Osteoblast (primary cell): ENCODE measurements at regions not wholly inside any gene's neighbourhood (a gene's known extent, or its start where the extent isn't known, plus 50 kb on each side); places are given as distances from the start of the nearest gene placed in this dataset.

Source experiments
- DNase-seq: peaks from one replicate; pipeline ENCODE4 v3.0.0; 2011; ENCODE audit warnings: low spot score, mixed read lengths; ENCODE audit not compliant: insufficient read length; ENCODE audit errors: missing footprints
- H2AFZ ChIP-seq: 2 replicates; pipeline ENCODE4 v1.6.0; 2011; ENCODE audit warnings: mild to moderate bottlenecking, low read length
- H3K27ac ChIP-seq: 2 replicates; pipeline ENCODE4 v1.5.1; 2011; ENCODE audit warnings: mild to moderate bottlenecking, low read depth, low read length, moderate library complexity
- H3K27me3 ChIP-seq: 2 replicates; pipeline ENCODE4 v1.6.0; 2012; ENCODE audit warnings: mild to moderate bottlenecking, control low read depth, inconsistent platforms, low read length, moderate library complexity; ENCODE audit not compliant: insufficient read depth
- H3K36me3 ChIP-seq: 2 replicates; pipeline ENCODE4 v1.5.1; 2011; ENCODE audit warnings: mild to moderate bottlenecking, low read length, control low read depth, moderate library complexity; ENCODE audit not compliant: insufficient read depth
- H3K4me1 ChIP-seq: 2 replicates; pipeline ENCODE4 v1.5.1; 2011; ENCODE audit warnings: mild to moderate bottlenecking, low read length, control low read depth, moderate library complexity; ENCODE audit not compliant: insufficient read depth
- H3K4me2 ChIP-seq: 2 replicates; pipeline ENCODE4 v1.6.0; 2011; ENCODE audit warnings: mild to moderate bottlenecking, low read length; ENCODE audit not compliant: insufficient read depth
- H3K4me3 ChIP-seq: fragments of 200-600 bp; sonication (generic); 3 replicates; pipeline ENCODE4 v1.5.1; 2012; ENCODE audit warnings: mild to moderate bottlenecking, low read length, inconsistent platforms; ENCODE audit not compliant: insufficient read depth
- H3K79me2 ChIP-seq: 2 replicates; pipeline ENCODE4 v1.6.0; 2012; ENCODE audit warnings: mild to moderate bottlenecking, low read length, control low read depth, inconsistent platforms; ENCODE audit not compliant: insufficient read depth
- H3K9me3 ChIP-seq: 2 replicates; pipeline ENCODE4 v1.5.1; 2011; ENCODE audit warnings: low read depth, low read length, control low read depth
- H4K20me1 ChIP-seq: 2 replicates; pipeline ENCODE4 v1.6.0; 2012; ENCODE audit warnings: mild to moderate bottlenecking, low read length, control low read depth; ENCODE audit not compliant: insufficient read depth
- TF ChIP-seq, protein P1 (sequence below): IDR thresholded peaks from 2 replicates; pipeline ENCODE4 v1.5.1; 2011; ENCODE audit warnings: mild to moderate bottlenecking, low read depth, low read length, moderate library complexity; ENCODE audit errors: extremely low read depth

DNA sequence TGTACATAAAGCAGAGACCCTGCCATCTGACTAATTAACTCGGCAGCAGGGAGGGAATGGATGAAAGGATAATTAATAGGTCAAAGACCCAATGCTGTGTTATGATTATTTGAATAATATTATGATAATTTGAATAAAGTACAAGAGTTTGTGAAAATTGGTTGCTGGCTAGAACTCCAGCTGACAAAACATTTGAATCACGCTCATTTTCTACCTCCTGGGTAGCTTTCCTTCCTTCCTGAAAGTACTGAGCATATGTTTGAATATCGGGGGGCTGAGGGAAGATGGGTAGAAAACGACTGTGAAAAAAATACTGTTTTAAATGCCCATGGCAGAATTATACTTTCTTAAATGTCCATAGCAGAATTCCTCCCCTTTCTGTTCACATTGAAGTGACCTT lies 243.6 kb upstream of the RBMS1 start:
- Histone ChIP-seq H3K79me2 (no peaks in the 10 kb centered on the region), H2AFZ (no peak overlapping the region), H3K4me1 (peaks cover 19% of the 10 kb centered on the region), H4K20me1 (no peaks in the 10 kb centered on the region), H3K36me3 (no peaks in the 10 kb centered on the region), H3K4me3 (no peak overlapping the region), H3K27ac (peak overlapping the region; percentile 66), H3K9me3 (no peaks in the 10 kb centered on the region), H3K27me3 (no peaks in the 10 kb centered on the region), H3K4me2 (peak overlapping the region; percentile 45)
- TF ChIP-seq, protein P1, sequence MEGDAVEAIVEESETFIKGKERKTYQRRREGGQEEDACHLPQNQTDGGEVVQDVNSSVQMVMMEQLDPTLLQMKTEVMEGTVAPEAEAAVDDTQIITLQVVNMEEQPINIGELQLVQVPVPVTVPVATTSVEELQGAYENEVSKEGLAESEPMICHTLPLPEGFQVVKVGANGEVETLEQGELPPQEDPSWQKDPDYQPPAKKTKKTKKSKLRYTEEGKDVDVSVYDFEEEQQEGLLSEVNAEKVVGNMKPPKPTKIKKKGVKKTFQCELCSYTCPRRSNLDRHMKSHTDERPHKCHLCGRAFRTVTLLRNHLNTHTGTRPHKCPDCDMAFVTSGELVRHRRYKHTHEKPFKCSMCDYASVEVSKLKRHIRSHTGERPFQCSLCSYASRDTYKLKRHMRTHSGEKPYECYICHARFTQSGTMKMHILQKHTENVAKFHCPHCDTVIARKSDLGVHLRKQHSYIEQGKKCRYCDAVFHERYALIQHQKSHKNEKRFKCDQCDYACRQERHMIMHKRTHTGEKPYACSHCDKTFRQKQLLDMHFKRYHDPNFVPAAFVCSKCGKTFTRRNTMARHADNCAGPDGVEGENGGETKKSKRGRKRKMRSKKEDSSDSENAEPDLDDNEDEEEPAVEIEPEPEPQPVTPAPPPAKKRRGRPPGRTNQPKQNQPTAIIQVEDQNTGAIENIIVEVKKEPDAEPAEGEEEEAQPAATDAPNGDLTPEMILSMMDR: no peak
- DNase-seq: no peak

DNA sequence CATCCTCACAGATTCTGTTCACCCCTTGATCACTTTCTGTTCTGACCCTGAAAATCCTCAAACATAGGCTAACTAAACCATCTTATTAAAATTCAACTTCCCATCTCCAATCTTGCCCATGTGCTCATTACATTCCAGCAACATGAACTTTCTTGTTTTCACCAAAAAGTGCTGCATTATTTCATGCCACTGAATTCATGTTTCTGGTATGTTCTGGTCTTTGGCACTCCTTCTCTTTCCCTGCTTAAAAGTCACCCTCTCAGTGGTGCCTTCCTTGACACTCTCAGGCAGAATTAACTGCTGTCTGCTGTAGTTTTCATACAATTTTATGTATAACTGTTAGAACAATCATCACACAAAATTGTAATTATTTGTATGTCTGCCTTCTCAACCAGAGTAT lies 247.7 kb upstream of the RBMS1 start:
- Histone ChIP-seq H3K4me1 (peaks cover 11% of the 10 kb centered on the region), H3K79me2 (no peaks in the 10 kb centered on the region), H3K4me3 (no peak overlapping the region), H3K36me3 (no peaks in the 10 kb centered on the region), H3K9me3 (no peaks in the 10 kb centered on the region), H4K20me1 (no peaks in the 10 kb centered on the region), H3K4me2 (no peak overlapping the region), H3K27me3 (no peaks in the 10 kb centered on the region), H3K27ac (no peak overlapping the region), H2AFZ (no peak overlapping the region)
- DNase-seq: no peak
- TF ChIP-seq, protein P1: no peak

DNA sequence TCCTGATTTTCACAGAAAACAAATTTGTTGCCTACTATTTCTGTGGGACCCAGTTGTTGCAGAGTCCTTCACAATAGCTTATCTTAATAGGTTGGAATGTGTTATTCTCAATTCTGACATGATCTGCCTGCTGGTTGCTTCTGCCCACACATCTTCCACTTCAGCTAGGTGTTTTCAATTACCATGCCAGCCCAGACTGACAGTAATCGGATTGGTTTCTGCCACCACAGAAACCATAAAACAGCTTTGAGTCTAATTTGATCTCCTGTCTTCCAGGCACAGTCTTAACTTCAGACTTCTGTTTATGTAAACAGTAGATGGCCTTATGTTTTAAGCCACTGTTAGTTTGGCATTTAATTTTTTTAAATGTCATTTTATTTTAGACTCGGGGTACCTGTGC lies 248.2 kb upstream of the RBMS1 start:
- Histone ChIP-seq H4K20me1 (no peaks in the 10 kb centered on the region), H2AFZ (no peak overlapping the region), H3K27ac (no peak overlapping the region), H3K4me3 (no peak overlapping the region), H3K36me3 (no peaks in the 10 kb centered on the region), H3K4me1 (peaks cover 5% of the 10 kb centered on the region), H3K27me3 (no peaks in the 10 kb centered on the region), H3K4me2 (no peak overlapping the region), H3K9me3 (no peaks in the 10 kb centered on the region), H3K79me2 (no peaks in the 10 kb centered on the region)
- TF ChIP-seq, protein P1: no peak
- DNase-seq: no peak

DNA sequence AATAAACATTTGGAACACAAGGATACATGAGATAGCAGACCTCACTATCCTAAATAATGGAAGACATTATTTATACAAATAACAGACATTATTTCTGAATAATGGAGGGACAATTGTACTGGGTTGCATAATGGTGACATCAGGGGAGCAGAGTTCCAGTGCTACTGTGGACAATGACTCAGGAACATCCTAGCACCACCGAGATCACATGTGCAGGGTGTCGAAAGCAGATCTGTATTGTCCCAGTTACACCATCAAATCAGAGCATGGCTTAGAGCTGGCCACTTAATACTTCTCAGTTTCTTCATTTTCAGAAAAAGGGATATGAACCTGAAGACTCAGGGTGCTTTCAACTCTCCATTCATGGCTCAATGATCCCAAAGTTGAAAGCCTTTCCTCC lies 249.1 kb upstream of the RBMS1 start:
- Histone ChIP-seq H3K79me2 (no peaks in the 10 kb centered on the region), H3K36me3 (no peaks in the 10 kb centered on the region), H3K4me3 (no peak overlapping the region), H3K9me3 (no peaks in the 10 kb centered on the region), H3K4me1 (peaks cover 4% of the 10 kb centered on the region), H3K27me3 (no peaks in the 10 kb centered on the region), H4K20me1 (no peaks in the 10 kb centered on the region), H3K27ac (no peak overlapping the region), H3K4me2 (no peak overlapping the region), H2AFZ (no peak overlapping the region)
- no peak for DNase-seq
- TF ChIP-seq, protein P1: no peak
